ENCODE measurements at regions not wholly inside any gene's neighbourhood (a gene's known extent, or its start where the extent isn't known, plus 50 kb on each side); places are given as distances from the start of the nearest gene placed in this dataset.
"Not testable (repeated sequence)": the region's sequence is repeated elsewhere in the genome, so short reads cannot be mapped to it uniquely, and the experiment has no call there.

- no peak for DNase-seq
Observed at GRCh38 chr3:75129101-75129500, 514.6 kb upstream of the CNTN3 start.

GRCh38 chr3:75136100-75136897, 521.8 kb upstream of the CNTN3 start:
- no peak for DNase-seq

- DNase-seq = no peak
Observed at GRCh38 chr3:75138345-75138744, 523.9 kb upstream of the CNTN3 start.

- DNase-seq = no peak
Observed at GRCh38 chr3:75140904-75141615, 523.1 kb upstream of the FRG2C start.

GRCh38 chr3:75144406-75144805, 519.7 kb upstream of the FRG2C start:
- no peak for DNase-seq

- DNase-seq = no peak
Observed at GRCh38 chr3:75171630-75172230, 492.4 kb upstream of the FRG2C start.

- DNase-seq = no peak
Observed at GRCh38 chr3:75176937-75177336, 487.2 kb upstream of the FRG2C start.

- DNase-seq = no peak
Observed at GRCh38 chr3:75180235-75180944, 483.7 kb upstream of the FRG2C start.

- no peak for DNase-seq
Observed at GRCh38 chr3:75180945-75181298, 483.2 kb upstream of the FRG2C start.

GRCh38 chr3:75188962-75189361, 475.2 kb upstream of the FRG2C start:
- DNase-seq = no peak

- DNase-seq = peak; percentile 46
Observed at GRCh38 chr3:75192146-75192616, 471.9 kb upstream of the FRG2C start.

- DNase-seq = no peak
Observed at GRCh38 chr3:75193797-75194196, 470.3 kb upstream of the FRG2C start.

- not testable (repeated sequence) for DNase-seq
Observed at GRCh38 chr3:75214332-75214731, 449.8 kb upstream of the FRG2C start.

- no peak for DNase-seq
Observed at GRCh38 chr3:75218577-75218976, 445.6 kb upstream of the FRG2C start.

- no peak for DNase-seq
Observed at GRCh38 chr3:75220932-75221331, 443.2 kb upstream of the FRG2C start.

GRCh38 chr3:75224412-75224811, 439.7 kb upstream of the FRG2C start:
- DNase-seq = no peak

- DNase-seq = no peak
Observed at GRCh38 chr3:75232216-75232615, 431.9 kb upstream of the FRG2C start.

GRCh38 chr3:75235631-75236030, 428.5 kb upstream of the FRG2C start:
- no peak for DNase-seq

GRCh38 chr3:75237053-75237452, 427.1 kb upstream of the FRG2C start:
- DNase-seq = no peak

- no peak for DNase-seq
Observed at GRCh38 chr3:75237477-75237876, 426.7 kb upstream of the FRG2C start.

GRCh38 chr3:75241226-75241962, 422.7 kb upstream of the FRG2C start:
- DNase-seq = not testable (repeated sequence)

GRCh38 chr3:75242012-75242735, 422.0 kb upstream of the FRG2C start:
- no peak for DNase-seq
